ENCODE measurements at regions not wholly inside any gene's neighbourhood (a gene's known extent, or its start where the extent isn't known, plus 50 kb on each side); places are given as distances from the start of the nearest gene placed in this dataset.
"Not testable (repeated sequence)": the region's sequence is repeated elsewhere in the genome, so short reads cannot be mapped to it uniquely, and the experiment has no call there.

GRCh38 chr17:30579610-30580315 is 102.6 kb downstream of the GOSR1 start:
- Histone ChIP-seq H3K27ac (ENCODE audit: control insufficient read depth, insufficient read depth, low read length) (no peak overlapping the region), H3K9me3 (ENCODE audit: control insufficient read depth, low read depth, low read length) (no peaks in the 10 kb centered on the region), H3K9me1 (ENCODE audit: control insufficient read depth, extremely low read depth, insufficient read depth, low read length) (no peaks in the 10 kb centered on the region), H3K27me3 (ENCODE audit: control insufficient read depth, extremely low read depth, insufficient read depth, low read length) (no peaks in the 10 kb centered on the region), H2AFZ (ENCODE audit: control insufficient read depth, low read length) (no peak overlapping the region), H3K4me1 (ENCODE audit: control insufficient read depth, extremely low read depth, insufficient read depth, low read length) (no peaks in the 10 kb centered on the region), H3K79me2 (ENCODE audit: control insufficient read depth, insufficient read depth, low read length) (peaks cover 10% of the 10 kb centered on the region), H3K4me2 (ENCODE audit: control insufficient read depth, extremely low read depth, insufficient read depth, low read depth, low read length) (no peak overlapping the region), H3K9ac (ENCODE audit: control insufficient read depth, extremely low read depth, insufficient read depth, low read length) (no peak overlapping the region), H4K20me1 (ENCODE audit: control insufficient read depth, extremely low read depth, insufficient read depth, low read length) (no peaks in the 10 kb centered on the region), H3K4me3 (ENCODE audit: control insufficient read depth in 2 of 3, extremely low read depth in 1 of 3, insufficient read depth in 2 of 3, low read depth in 1 of 3, low read length in 3 of 3) (no peak overlapping the region), H3K36me3 (ENCODE audit: control insufficient read depth in 2 of 2, extremely low read depth in 1 of 2, insufficient read depth in 2 of 2, low read length in 2 of 2) (no peaks in the 10 kb centered on the region)
- dilution Hi-C loops (cut with MboI; ENCODE audit: extremely low pct_ligation_motif_present, low sequenced_read_pairs), result no loop called here
- FAIRE-seq (no peak), DNase-seq (ENCODE audit: low read depth, low spot score) (no peak)
- TF ChIP-seq EZH2 (IDR thresholded peaks at IDR 0.05; ENCODE audit: low read length) (no peak), CTCF (optimal IDR thresholded peaks at IDR 0.05 in 1 of 3, IDR thresholded peaks at IDR 0.05 in 1 of 3, conservative IDR thresholded peaks at IDR 0.05 in 1 of 3; ENCODE audit: extremely low read depth in 1 of 3, insufficient read depth in 2 of 3, low read length in 3 of 3) (no peak)

- H3K27me3 ChIP-seq (ENCODE audit: control insufficient read depth, extremely low read depth, insufficient read depth, low read length); FAIRE-seq; DNase-seq (ENCODE audit: low read depth, low spot score); H4K20me1 ChIP-seq (ENCODE audit: control insufficient read depth, extremely low read depth, insufficient read depth, low read length); H3K9me1 ChIP-seq (ENCODE audit: control insufficient read depth, extremely low read depth, insufficient read depth, low read length); H3K27ac ChIP-seq (ENCODE audit: control insufficient read depth, insufficient read depth, low read length); H3K9me3 ChIP-seq (ENCODE audit: control insufficient read depth, low read depth, low read length); dilution Hi-C loops (cut with MboI; ENCODE audit: extremely low pct_ligation_motif_present, low sequenced_read_pairs); H3K4me1 ChIP-seq (ENCODE audit: control insufficient read depth, extremely low read depth, insufficient read depth, low read length); H2AFZ ChIP-seq (ENCODE audit: control insufficient read depth, low read length); H3K36me3 ChIP-seq (ENCODE audit: control insufficient read depth in 2 of 2, extremely low read depth in 1 of 2, insufficient read depth in 2 of 2, low read length in 2 of 2); H3K9ac ChIP-seq (ENCODE audit: control insufficient read depth, extremely low read depth, insufficient read depth, low read length); H3K79me2 ChIP-seq (ENCODE audit: control insufficient read depth, insufficient read depth, low read length); H3K4me3 ChIP-seq (ENCODE audit: control insufficient read depth in 2 of 3, extremely low read depth in 1 of 3, insufficient read depth in 2 of 3, low read depth in 1 of 3, low read length in 3 of 3): not testable (repeated sequence)
- H3K4me2 ChIP-seq (ENCODE audit: control insufficient read depth, extremely low read depth, insufficient read depth, low read depth, low read length), result peak overlapping the region; percentile 5
Observed at GRCh38 chr17:30578015-30578717, 101.0 kb downstream of the GOSR1 start.

Small RNAs in the stretch of these regions (small RNA-seq; reads per million reads assigned to genes)
- gene AC005562.1 (ENCODE audit: insufficient read length in 3 of 3, low read depth in 3 of 3, low replicate concordance in 1 of 3) (0 reads per million in 3 experiments), gene AC127024.7 (ENCODE audit: insufficient read length in 3 of 3, low read depth in 3 of 3, low replicate concordance in 1 of 3) (0 reads per million in 3 experiments), gene RN7SL316P (ENCODE audit: insufficient read length in 3 of 3, low read depth in 3 of 3, low replicate concordance in 1 of 3) (0 reads per million in 3 experiments)

Measured in keratinocyte (primary cell).